Heart left ventricle (tissue), 16 donors: ENCODE measurements at regions not wholly inside any gene's neighbourhood (a gene's known extent, or its start where the extent isn't known, plus 50 kb on each side); places are given as distances from the start of the nearest gene placed in this dataset.

Experiments
- ATAC-seq, 4 donors: fragments of 200-7000 bp; cut with Tn5 transposase; one replicate each; pipeline ENCODE4 v1.9.1; 2020 to 2022; ENCODE audit warnings: moderate library complexity in 4 of 4, mild to moderate bottlenecking in 3 of 4, moderate number of reproducible peaks in 1 of 4
- DNase-seq, 5 donors: peaks; one replicate each; pipeline ENCODE4 v3.0.0-alpha.2; 2020
- H3K27ac ChIP-seq, 12 donors: fragments of 200-600 bp; sonication (generic) in 4 of 12; one replicate each; pipeline versions ENCODE4 v1.5.0 to v1.8.0; 2016 to 2022; ENCODE audit warnings: mild to moderate bottlenecking in 2 of 12
- H3K27me3 ChIP-seq, 9 donors: fragments of 200-600 bp; sonication (generic) in 2 of 9; one replicate each; pipeline versions ENCODE4 v1.5.1 to v1.8.0; 2016 to 2022; ENCODE audit warnings: mild to moderate bottlenecking in 3 of 9
- H3K36me3 ChIP-seq, 9 donors: fragments of 200-600 bp; sonication (generic) in 2 of 9; one replicate each; pipeline versions ENCODE4 v1.5.0 to v1.8.0; 2018 to 2022; ENCODE audit warnings: mild to moderate bottlenecking in 2 of 9
- H3K4me1 ChIP-seq, 12 donors: fragments of 200-600 bp; sonication (generic) in 4 of 12; one replicate each; pipeline versions ENCODE4 v1.5.0 to v1.8.0; 2016 to 2022; ENCODE audit warnings: mild to moderate bottlenecking in 3 of 12
- H3K4me3 ChIP-seq, 12 donors: fragments of 200-600 bp; sonication (generic) in 4 of 12; one replicate each; pipeline versions ENCODE4 v1.5.0 to v1.8.0; 2017 to 2022; ENCODE audit warnings: mild to moderate bottlenecking in 9 of 12, moderate library complexity in 4 of 12
- H3K9me3 ChIP-seq, 12 donors: fragments of 200-600 bp; sonication (generic) in 4 of 12; one replicate each; pipeline versions ENCODE4 v1.5.0 to v1.8.0; 2016 to 2022; ENCODE audit warnings: mild to moderate bottlenecking in 1 of 12
- POLR2A ChIP-seq, 2 donors: fragments of 450-650 bp; IDR thresholded peaks; one replicate each; pipeline ENCODE4 v1.6.1; 2017; ENCODE audit warnings: antibody characterized with exemption in 2 of 2, mild to moderate bottlenecking in 2 of 2, moderate library complexity in 2 of 2
- WGBS, 4 donors: extraction: QIAGEN DNeasy Blood & Tissue Kit in 2 of 4; methylation state at CpG; one replicate each; pipeline versions ENCODE4 v1.1.5 to v1.1.7; 2013 to 2018; 5-methylcytosine and 5-hydroxymethylcytosine counted together
- intact Hi-C, 10 donors: fragments of 100-400 bp; cut with DNase I; formaldehyde crosslinking; loops; one replicate each; pipeline versions ENCODE4 v1.11.1 to v1.14.2; 2022
- TF ChIP-seq, protein P1 (sequence below), 12 donors: fragments of 200-600 bp; sonication (generic) in 4 of 12; IDR thresholded peaks; one replicate each; pipeline versions ENCODE4 v1.5.0 to v1.8.0; 2018 to 2022; ENCODE audit warnings: antibody characterized with exemption in 12 of 12, mild to moderate bottlenecking in 5 of 12
- donor health status: ischemic (EF 13 %, LVEDD 7.1; RV severe dilation, severe dysfunction).
- donor health status: healthy with polysubstance abuse.
- donor health status: DM: no; HTN: yes; CAD: no.
- donor health status: DM: no; HTN: no; CAD: no.
- donor health status: ischemic (EF 25% LVEDD 6.9; RV normal size, moderate dysfunction).
- donor health status: ischemic (EF 25% LVEDD 5.7; RV mildly dilated, moderate dysfunction).
- donor health status: healthy.
- donor health status: DM: yes; HTN: yes; CAD: no.
- donor health status: ischemic (EF 35%, LVEDD 5.7; RV mildly dilated, moderate dysfunction).
- donor health status: nonischemic (EF 11% LVEDD 7.7; RV severe dilation, severe dysfunction).
- donor health status: DM: yes; HTN: yes; CAD: no.
- donor health status: PGD.
- donor health status: ischemic (EF 29% LVEDD 5.4; RV normal size, mild dysfunction).
- donor health status: nonischemic (EF 23%, LVEDD 6.1; RV moderate dilation, normal function).

DNA sequence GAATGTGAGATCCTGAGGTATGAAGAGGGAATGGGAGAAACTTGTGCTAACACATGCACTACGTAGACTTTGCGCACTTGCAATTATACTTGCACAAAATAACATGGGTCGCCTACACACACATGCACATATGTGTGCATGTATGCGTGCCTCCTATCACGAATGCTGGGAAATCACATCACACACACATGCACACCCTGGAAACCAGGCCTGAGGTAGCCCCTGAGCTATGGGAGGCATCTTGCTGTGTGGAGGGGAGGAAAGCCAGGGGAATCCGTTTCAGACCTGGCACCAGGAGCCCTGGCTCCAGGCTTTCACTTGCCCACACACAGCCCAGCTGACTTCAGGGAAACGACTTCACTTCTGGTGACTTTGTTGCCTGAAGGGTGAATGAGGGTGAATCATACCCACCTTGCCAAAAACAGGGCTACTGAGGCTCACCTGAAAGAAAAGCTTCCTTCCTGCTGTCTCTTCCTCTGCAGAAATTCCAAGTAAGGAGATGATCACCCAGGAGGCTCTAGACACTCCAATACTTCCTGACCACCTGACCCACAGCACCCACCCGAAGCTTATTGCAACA, 136.0 kb upstream of the NGF start:
- no peak for ATAC-seq
- intact Hi-C loops, result loop anchor here in 2 of 10 donors (5.0 to 10.0 kb wide), 2 partner anchors 123 to 499 kb away; no protein-coding TSS in a partner anchor
- H3K4me1 ChIP-seq, result peaks cover 0 to 8% (median 0%) of the 10 kb centered on the region in 12 donors
- no peaks in the 10 kb centered on the region for H3K36me3 ChIP-seq
- TF ChIP-seq, protein P1, sequence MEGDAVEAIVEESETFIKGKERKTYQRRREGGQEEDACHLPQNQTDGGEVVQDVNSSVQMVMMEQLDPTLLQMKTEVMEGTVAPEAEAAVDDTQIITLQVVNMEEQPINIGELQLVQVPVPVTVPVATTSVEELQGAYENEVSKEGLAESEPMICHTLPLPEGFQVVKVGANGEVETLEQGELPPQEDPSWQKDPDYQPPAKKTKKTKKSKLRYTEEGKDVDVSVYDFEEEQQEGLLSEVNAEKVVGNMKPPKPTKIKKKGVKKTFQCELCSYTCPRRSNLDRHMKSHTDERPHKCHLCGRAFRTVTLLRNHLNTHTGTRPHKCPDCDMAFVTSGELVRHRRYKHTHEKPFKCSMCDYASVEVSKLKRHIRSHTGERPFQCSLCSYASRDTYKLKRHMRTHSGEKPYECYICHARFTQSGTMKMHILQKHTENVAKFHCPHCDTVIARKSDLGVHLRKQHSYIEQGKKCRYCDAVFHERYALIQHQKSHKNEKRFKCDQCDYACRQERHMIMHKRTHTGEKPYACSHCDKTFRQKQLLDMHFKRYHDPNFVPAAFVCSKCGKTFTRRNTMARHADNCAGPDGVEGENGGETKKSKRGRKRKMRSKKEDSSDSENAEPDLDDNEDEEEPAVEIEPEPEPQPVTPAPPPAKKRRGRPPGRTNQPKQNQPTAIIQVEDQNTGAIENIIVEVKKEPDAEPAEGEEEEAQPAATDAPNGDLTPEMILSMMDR (IDR thresholded peaks at IDR 0.05), result no peak
- no peak for TF ChIP-seq POLR2A (IDR thresholded peaks at IDR 0.05)
- H3K27ac ChIP-seq, result no peak overlapping the region
- H3K4me3 ChIP-seq, result no peak overlapping the region
- no peak for DNase-seq
- H3K9me3 ChIP-seq, result no peaks in the 10 kb centered on the region
- 67 to 82% (median 77%) methylated on average over 8 of the region's 8 CpGs for WGBS, 4 donors
- peaks cover 0 to 4% (median 0%) of the 10 kb centered on the region in 9 donors for H3K27me3 ChIP-seq

DNA sequence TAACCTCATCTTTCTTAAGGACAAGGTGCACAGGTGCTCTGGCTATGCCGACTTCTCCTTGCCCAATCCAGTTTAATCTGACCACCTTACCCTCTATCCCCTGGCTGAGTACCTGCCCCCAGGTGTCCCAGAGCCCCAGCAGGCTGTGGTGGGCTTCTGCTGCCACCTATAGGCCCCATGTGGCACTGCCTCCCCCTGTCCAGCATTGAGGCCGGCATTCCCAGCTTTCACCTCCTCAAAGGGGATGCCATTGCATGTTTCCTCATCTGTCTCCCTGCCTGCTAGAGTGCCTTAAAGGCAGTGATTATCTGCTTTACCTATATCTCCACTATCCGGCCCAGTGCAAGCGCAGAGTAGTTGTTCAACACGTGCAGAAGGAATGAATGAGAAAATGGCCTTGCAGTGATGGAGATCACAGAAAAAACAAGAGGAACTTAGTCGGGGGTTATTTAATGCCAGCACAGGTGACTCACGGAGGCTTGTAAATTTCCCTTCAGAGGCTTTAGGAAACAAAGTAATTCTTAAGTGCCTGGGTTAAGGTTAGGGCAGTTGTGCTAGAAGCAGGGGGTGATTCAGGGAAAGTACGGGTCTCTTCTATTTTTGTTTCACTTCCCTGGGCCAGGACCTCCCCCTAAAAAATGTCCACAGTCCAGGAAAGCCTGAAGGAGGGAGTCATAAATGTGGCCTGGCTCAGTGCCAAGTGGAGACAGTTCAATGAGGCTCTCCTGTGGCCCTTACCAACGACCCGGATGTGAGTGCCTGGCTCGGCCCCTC, 131.8 kb upstream of the NGF start:
- no peaks in the 10 kb centered on the region for H3K27me3 ChIP-seq
- H3K27ac ChIP-seq, result no peak overlapping the region
- no peak overlapping the region for H3K4me3 ChIP-seq
- WGBS, 4 donors, result 34 to 48% (median 42%) methylated on average over 11 of the region's 11 CpGs
- H3K9me3 ChIP-seq, result no peaks in the 10 kb centered on the region
- peak; percentile 60 to 74 (median 64) for ATAC-seq
- intact Hi-C loops, result loop anchor here (2.0 to 10.0 kb wide), 11 partner anchors 125 to 495 kb away; partner anchors contain the start of gene NGF (in 1 of the 10)
- peak in 3 of 5 donors; percentile 32 to 68 (median 45) for DNase-seq
- TF ChIP-seq POLR2A (IDR thresholded peaks at IDR 0.05), result no peak
- TF ChIP-seq, protein P1 (IDR thresholded peaks at IDR 0.05), result peak; percentile 69 to 86 (median 80)
- H3K36me3 ChIP-seq, result no peaks in the 10 kb centered on the region
- H3K4me1 ChIP-seq, result peaks cover 0 to 11% (median 0%) of the 10 kb centered on the region in 12 donors

DNA sequence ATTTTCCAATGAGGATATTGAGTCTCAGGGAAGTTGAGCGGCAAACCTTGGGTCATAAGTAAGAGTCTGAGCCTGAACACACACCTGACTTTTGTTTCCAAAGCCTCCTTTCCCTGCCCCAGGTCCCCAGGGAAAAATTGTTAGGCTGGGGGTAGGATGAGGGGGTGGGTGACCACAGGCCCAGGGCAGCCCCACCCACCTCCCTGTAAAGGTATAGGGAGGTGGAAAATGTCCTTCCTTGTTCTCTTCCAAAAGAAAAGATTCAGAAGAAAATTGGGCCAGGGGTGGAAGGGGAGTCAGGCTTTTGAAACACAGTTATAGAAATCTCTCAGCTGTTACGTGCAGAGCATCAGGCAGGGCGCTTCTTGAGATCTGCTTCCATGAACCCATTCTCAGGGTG, 129.7 kb upstream of the NGF start:
- ATAC-seq (no peak), DNase-seq (no peak)
- Histone ChIP-seq H3K9me3 (no peaks in the 10 kb centered on the region), H3K36me3 (no peaks in the 10 kb centered on the region), H3K27ac (no peak overlapping the region), H3K4me3 (no peak overlapping the region), H3K4me1 (peaks cover 0 to 11% (median 0%) of the 10 kb centered on the region in 12 donors), H3K27me3 (no peaks in the 10 kb centered on the region)
- TF ChIP-seq POLR2A (IDR thresholded peaks at IDR 0.05), result no peak
- TF ChIP-seq, protein P1 (IDR thresholded peaks at IDR 0.05), result no peak
- intact Hi-C loops, result loop anchor here (2.0 to 10.0 kb wide), 9 partner anchors 123 to 330 kb away; partner anchors contain the start of gene NGF (in 1 of the 10)
- WGBS, 4 donors, result 95 to 100% (median 96%) methylated on average over 3 of the region's 3 CpGs

DNA sequence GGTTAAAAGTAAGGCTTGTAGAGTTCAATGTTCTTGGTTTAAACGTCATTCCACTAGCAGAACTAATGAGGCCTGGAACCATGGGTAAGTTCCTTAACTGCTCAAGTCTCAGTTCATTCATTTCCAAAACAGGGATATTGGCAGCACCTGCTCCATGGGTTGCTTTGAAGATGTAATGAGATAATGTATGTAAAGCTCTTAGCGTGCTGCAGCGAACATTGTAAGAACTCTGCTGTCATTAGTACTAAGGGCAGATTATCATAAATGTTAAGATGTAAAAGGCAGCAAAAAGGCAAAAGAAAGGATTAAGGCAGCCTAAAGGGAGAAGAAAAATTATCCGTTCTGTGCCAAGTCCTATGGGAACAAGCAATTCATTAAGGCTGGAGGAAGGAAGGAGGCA, 129.1 kb upstream of the NGF start:
- intact Hi-C loops, result loop anchor here in 9 of 10 donors (5.0 to 10.0 kb wide), 7 partner anchors 122 to 330 kb away; partner anchors contain the start of gene NGF (in 1 of the 9)
- Histone ChIP-seq H3K4me1 (peaks cover 0 to 11% (median 0%) of the 10 kb centered on the region in 12 donors), H3K36me3 (no peaks in the 10 kb centered on the region), H3K27ac (no peak overlapping the region), H3K4me3 (no peak overlapping the region), H3K9me3 (no peaks in the 10 kb centered on the region), H3K27me3 (no peaks in the 10 kb centered on the region)
- WGBS, 4 donors, result 79 to 85% (median 83%) methylated on average over 4 of the region's 4 CpGs
- ATAC-seq, result no peak
- TF ChIP-seq, protein P1 (IDR thresholded peaks at IDR 0.05), result no peak
- TF ChIP-seq POLR2A (IDR thresholded peaks at IDR 0.05), result no peak
- no peak for DNase-seq
